KG1 (cell line): ENCODE measurements at regions not wholly inside any gene's neighbourhood (a gene's known extent, or its start where the extent isn't known, plus 50 kb on each side); places are given as distances from the start of the nearest gene placed in this dataset.
"Not testable (repeated sequence)": the region's sequence is repeated elsewhere in the genome, so short reads cannot be mapped to it uniquely, and the experiment has no call there.

Source experiments
- DNase-seq: peaks from one replicate; lab custom pipeline; 2025; lab: John Stamatoyannopoulos, UW

- DNase-seq = no peak
Observed at GRCh38 chr5:118468085-118468484, 520.3 kb downstream of the DTWD2 start.

- DNase-seq = no peak
Observed at GRCh38 chr5:118467103-118467502, 521.2 kb downstream of the DTWD2 start.

GRCh38 chr5:118466418-118466817 is 521.9 kb downstream of the DTWD2 start:
- no peak for DNase-seq

- DNase-seq = not testable (repeated sequence)
Observed at GRCh38 chr5:118462276-118462675, 526.1 kb downstream of the DTWD2 start.

GRCh38 chr5:118461436-118461835 is 526.9 kb downstream of the DTWD2 start:
- no peak for DNase-seq

GRCh38 chr5:118459490-118459889 is 528.9 kb downstream of the DTWD2 start:
- DNase-seq = no peak

- DNase-seq = no peak
Observed at GRCh38 chr5:118456085-118456484, 532.3 kb downstream of the DTWD2 start.

- DNase-seq = no peak
Observed at GRCh38 chr5:118451697-118452247, 536.6 kb downstream of the DTWD2 start.

GRCh38 chr5:118450554-118451332 is 537.6 kb downstream of the DTWD2 start:
- no peak for DNase-seq

- DNase-seq = no peak
Observed at GRCh38 chr5:118447350-118447749, 541.0 kb downstream of the DTWD2 start.

GRCh38 chr5:118441956-118442355 is 546.4 kb downstream of the DTWD2 start:
- DNase-seq = no peak

- no peak for DNase-seq
Observed at GRCh38 chr5:118441034-118441433, 547.3 kb downstream of the DTWD2 start.

GRCh38 chr5:118440496-118440895 is 547.9 kb downstream of the DTWD2 start:
- no peak for DNase-seq

GRCh38 chr5:118439831-118440230 is 548.5 kb downstream of the DTWD2 start:
- DNase-seq = no peak

GRCh38 chr5:118435131-118435530 is 553.2 kb downstream of the DTWD2 start:
- DNase-seq = no peak

- no peak for DNase-seq
Observed at GRCh38 chr5:118434522-118434921, 553.8 kb downstream of the DTWD2 start.

GRCh38 chr5:118430076-118430475 is 558.3 kb downstream of the DTWD2 start:
- DNase-seq = no peak

- no peak for DNase-seq
Observed at GRCh38 chr5:118407958-118408357, 580.4 kb downstream of the DTWD2 start.

GRCh38 chr5:118405650-118406061 is 582.7 kb downstream of the DTWD2 start:
- no peak for DNase-seq

GRCh38 chr5:118397236-118397635 is 591.1 kb downstream of the DTWD2 start:
- DNase-seq = no peak

- DNase-seq = no peak
Observed at GRCh38 chr5:118392491-118392890, 595.9 kb downstream of the DTWD2 start.

GRCh38 chr5:118382931-118383330 is 605.4 kb downstream of the DTWD2 start:
- DNase-seq = not testable (repeated sequence)

- no peak for DNase-seq
Observed at GRCh38 chr5:118379470-118379869, 608.9 kb downstream of the DTWD2 start.

GRCh38 chr5:118378959-118379358 is 609.4 kb downstream of the DTWD2 start:
- no peak for DNase-seq
